SK-N-SH treated with all-trans-retinoic acid at 6 μM for 48 hours (cell line): ENCODE measurements at regions not wholly inside any gene's neighbourhood (a gene's known extent, or its start where the extent isn't known, plus 50 kb on each side); places are given as distances from the start of the nearest gene placed in this dataset.
A peak's percentile ranks its signal among the peaks of the same experiment; 100 is the strongest.

Experiments
- ATAC-seq: fragments of 200-7000 bp; cut with Tn5 transposase; 3 replicates; pipeline ENCODE4 v1.9.1; 2020; ENCODE audit warnings: mild to moderate bottlenecking, moderate library complexity
- ARNTL ChIP-seq: fragments of 450-650 bp; formaldehyde crosslinking; IDR thresholded peaks from 2 replicates; pipeline ENCODE4 v1.5.0; 2020; ENCODE audit warnings: low read depth, mild to moderate bottlenecking, moderate library complexity, borderline replicate concordance
- CREB5 ChIP-seq: fragments of 250-450 bp; sonication (Bioruptor Pico); IDR thresholded peaks from 2 replicates; pipeline ENCODE4 v1.5.1; 2020; ENCODE audit warnings: low read depth, mild to moderate bottlenecking, moderate library complexity
- CSDC2 ChIP-seq: fragments of 250-450 bp; sonication (Bioruptor Pico); IDR thresholded peaks from 2 replicates; pipeline ENCODE4 v1.5.0; 2020; ENCODE audit warnings: mild to moderate bottlenecking, moderate library complexity
- CSRNP3 ChIP-seq: fragments of 250-450 bp; sonication (Bioruptor Pico); IDR thresholded peaks from 2 replicates; pipeline ENCODE4 v1.5.1; 2021; ENCODE audit warnings: mild to moderate bottlenecking, moderate library complexity
- ESRRG ChIP-seq: fragments of 250-450 bp; sonication (Bioruptor Pico); IDR thresholded peaks from 2 replicates; pipeline ENCODE4 v1.6.1; 2021; ENCODE audit warnings: mild to moderate bottlenecking
- GLIS3 ChIP-seq: fragments of 250-450 bp; sonication (Bioruptor Pico); IDR thresholded peaks from 2 replicates; pipeline ENCODE4 v1.5.0; 2020; ENCODE audit warnings: mild to moderate bottlenecking, moderate library complexity
- ISL1 ChIP-seq: fragments of 250-450 bp; sonication (Bioruptor Pico); IDR thresholded peaks from 2 replicates; pipeline ENCODE4 v2.1.2; 2022; ENCODE audit warnings: mild to moderate bottlenecking, moderate library complexity
- OSR1 ChIP-seq: fragments of 250-450 bp; sonication (Bioruptor Pico); IDR thresholded peaks from 2 replicates; pipeline ENCODE4 v1.8.0; 2022; ENCODE audit warnings: moderate library complexity, mild to moderate bottlenecking, inconsistent platforms
- PATZ1 ChIP-seq: fragments of 250-450 bp; sonication (Bioruptor Pico); IDR thresholded peaks from 2 replicates; pipeline ENCODE4 v1.8.0; 2020; ENCODE audit warnings: mild to moderate bottlenecking, moderate library complexity, borderline replicate concordance
- PPARA ChIP-seq: fragments of 250-450 bp; sonication (Bioruptor Pico); IDR thresholded peaks from 2 replicates; pipeline ENCODE4 v1.5.0; 2020; ENCODE audit warnings: mild to moderate bottlenecking, borderline replicate concordance
- RARB ChIP-seq: fragments of 250-450 bp; sonication (Bioruptor Pico); IDR thresholded peaks from 2 replicates; pipeline ENCODE4 v1.8.0; 2021; ENCODE audit warnings: mild to moderate bottlenecking, moderate library complexity
- TCF4 ChIP-seq: fragments of 250-450 bp; sonication (Bioruptor Pico); IDR thresholded peaks from 2 replicates; pipeline ENCODE4 v1.8.0; 2021; ENCODE audit warnings: mild to moderate bottlenecking, moderate library complexity, borderline replicate concordance
- TOX ChIP-seq: fragments of 250-450 bp; sonication (Bioruptor Pico); IDR thresholded peaks from 2 replicates; pipeline ENCODE4 v1.8.0; 2021; ENCODE audit warnings: mild to moderate bottlenecking, moderate library complexity, borderline replicate concordance
- TSHZ2 ChIP-seq: fragments of 250-450 bp; sonication (Bioruptor Pico); IDR thresholded peaks from 2 replicates; pipeline ENCODE4 v1.5.0; 2020; ENCODE audit warnings: mild to moderate bottlenecking, moderate library complexity
- ZFP30 ChIP-seq: fragments of 450-650 bp; formaldehyde crosslinking; IDR thresholded peaks from 2 replicates; pipeline ENCODE4 v1.5.0; 2022; ENCODE audit warnings: mild to moderate bottlenecking, moderate library complexity
- ZNF565 ChIP-seq: fragments of 450-650 bp; formaldehyde crosslinking; conservative IDR thresholded peaks from 2 replicates; pipeline ENCODE4 v1.5.0; 2020; ENCODE audit warnings: low read depth, mild to moderate bottlenecking, moderate library complexity
- ZNF70 ChIP-seq: fragments of 450-650 bp; formaldehyde crosslinking; IDR thresholded peaks from 2 replicates; pipeline ENCODE4 v1.5.0; 2020; ENCODE audit warnings: mild to moderate bottlenecking, moderate library complexity
- ZNF8 ChIP-seq: fragments of 450-650 bp; formaldehyde crosslinking; IDR thresholded peaks from 2 replicates; pipeline ENCODE4 v1.5.0; 2020; ENCODE audit warnings: mild to moderate bottlenecking, moderate library complexity

GRCh38 chr5:109511980-109512734, 102.4 kb upstream of the PJA2 start:
- ATAC-seq, result no peak; the same call in 2 of the 3 replicates

GRCh38 chr5:109506556-109506955, 96.8 kb upstream of the PJA2 start:
- TF ChIP-seq ZFP30 (CRISPR knock-in tag) (no peak), ESRRG (CRISPR knock-in tag) (no peak), TCF4 (CRISPR knock-in tag) (no peak), ARNTL (CRISPR knock-in tag) (no peak)
- ATAC-seq, result no peak

More at GRCh38 chr5:109511980-109512734, 102.4 kb upstream of the PJA2 start:
- TF ChIP-seq RARB, result no peak
- no peak for TF ChIP-seq ZNF565
- no peak for TF ChIP-seq OSR1 (CRISPR knock-in tag)
- no peak for TF ChIP-seq CREB5 (CRISPR knock-in tag)
- no peak for TF ChIP-seq ZNF8 (CRISPR knock-in tag)
- TF ChIP-seq ZNF70 (CRISPR knock-in tag), result no peak
- peak; percentile 30; the same call in 1 of the 2 replicates for TF ChIP-seq ISL1 (CRISPR knock-in tag)

- no peak for ATAC-seq
- TF ChIP-seq TOX (CRISPR knock-in tag) (no peak), ZNF565 (no peak), PPARA (CRISPR knock-in tag) (no peak), RARB (no peak), ZFP30 (CRISPR knock-in tag) (no peak), ISL1 (CRISPR knock-in tag) (no peak), PATZ1 (no peak), CREB5 (CRISPR knock-in tag) (no peak), CSRNP3 (CRISPR knock-in tag) (no peak), GLIS3 (no peak), CSDC2 (no peak), ESRRG (CRISPR knock-in tag) (no peak), ZNF8 (CRISPR knock-in tag) (no peak), TSHZ2 (no peak)
Measured at GRCh38 chr5:109496112-109496511, 86.3 kb upstream of the PJA2 start.

GRCh38 chr5:109487753-109488420, 78.1 kb upstream of the PJA2 start:
- TF ChIP-seq TCF4 (CRISPR knock-in tag), result no peak
- TF ChIP-seq, all 23 proteins: peak for 0
- no peak for ATAC-seq
